ENCODE measurements at regions not wholly inside any gene's neighbourhood (a gene's known extent, or its start where the extent isn't known, plus 50 kb on each side); places are given as distances from the start of the nearest gene placed in this dataset.

DNA sequence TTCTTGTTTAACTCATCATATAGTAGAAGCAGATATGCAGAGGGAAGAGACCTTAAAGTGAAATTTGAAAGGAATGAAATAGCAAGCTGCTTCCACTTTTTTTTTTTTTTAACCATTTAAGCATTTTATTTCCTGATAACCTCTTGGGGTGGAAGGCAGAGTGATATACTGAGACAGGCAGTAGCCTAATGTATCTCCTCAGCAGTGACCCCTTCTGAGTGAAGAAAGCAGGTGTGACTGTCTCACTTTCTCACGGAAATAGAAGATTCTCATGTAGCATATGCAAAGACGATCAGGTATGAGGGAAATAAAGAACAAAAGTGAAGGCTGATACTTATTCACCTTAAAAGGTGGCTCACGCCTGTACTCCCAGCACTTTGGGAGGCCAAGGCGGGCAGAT lies 187.1 kb upstream of the STXBP5 start:
- H3K36me3 ChIP-seq (ENCODE audit: control insufficient read depth in 2 of 2, insufficient read depth in 2 of 2, low read length in 1 of 2), result no peaks in the 10 kb centered on the region
- no peak for ATAC-seq
- no peak for FAIRE-seq
- SMC1A ChIA-PET (ENCODE audit: uncharacterized antibody, unreplicated experiment), result no interaction called here
- no peak overlapping the region for H3K4me2 ChIP-seq (ENCODE audit: control insufficient read depth, insufficient read depth)
- BruUV-seq (replicated peaks), result no TSS peak
- WGBS (ENCODE audit: insufficient coverage, insufficient replicate concordance, low lambda C conversion rate, missing lambda C conversion rate), result 54% methylated on average over 4 of the region's 4 CpGs
- CTCF ChIA-PET, result interaction anchor here (0.8 kb wide), 1 partner anchor 10 kb away, joined by 3 read pairs; no protein-coding TSS in a partner anchor
- H3K9ac ChIP-seq (ENCODE audit: control insufficient read depth, insufficient read depth, low read length), result no peak overlapping the region
- no peak overlapping the region for H3K4me3 ChIP-seq
- RAD21 ChIA-PET (ENCODE audit: unreplicated experiment), result no interaction called here
- H3K4me1 ChIP-seq (ENCODE audit: control insufficient read depth, insufficient read depth, low read length), result no peaks in the 10 kb centered on the region
- no peaks in the 10 kb centered on the region for H3K79me2 ChIP-seq (ENCODE audit: control insufficient read depth, insufficient read depth, low read length)
- H3K27ac ChIP-seq (ENCODE audit: control insufficient read depth, insufficient read depth), result no peak overlapping the region
- intact Hi-C loops (cut with micrococcal nuclease; ENCODE audit: unreplicated experiment) (no loop called here), in situ Hi-C loops (cut with MboI) (no loop called here)
- H2AFZ ChIP-seq (ENCODE audit: control insufficient read depth, low read depth, low read length), result no peak overlapping the region
- no peak for DNase-seq (ENCODE audit: low read depth, low spot score)
- POLR2A ChIA-PET, result no interaction called here
- H4K20me1 ChIP-seq (ENCODE audit: control insufficient read depth, insufficient read depth), result no peaks in the 10 kb centered on the region
- TF ChIP-seq, protein P1, sequence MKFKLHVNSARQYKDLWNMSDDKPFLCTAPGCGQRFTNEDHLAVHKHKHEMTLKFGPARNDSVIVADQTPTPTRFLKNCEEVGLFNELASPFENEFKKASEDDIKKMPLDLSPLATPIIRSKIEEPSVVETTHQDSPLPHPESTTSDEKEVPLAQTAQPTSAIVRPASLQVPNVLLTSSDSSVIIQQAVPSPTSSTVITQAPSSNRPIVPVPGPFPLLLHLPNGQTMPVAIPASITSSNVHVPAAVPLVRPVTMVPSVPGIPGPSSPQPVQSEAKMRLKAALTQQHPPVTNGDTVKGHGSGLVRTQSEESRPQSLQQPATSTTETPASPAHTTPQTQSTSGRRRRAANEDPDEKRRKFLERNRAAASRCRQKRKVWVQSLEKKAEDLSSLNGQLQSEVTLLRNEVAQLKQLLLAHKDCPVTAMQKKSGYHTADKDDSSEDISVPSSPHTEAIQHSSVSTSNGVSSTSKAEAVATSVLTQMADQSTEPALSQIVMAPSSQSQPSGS (IDR thresholded peaks at IDR 0.05; ENCODE audit: low read length), result no peak
- TF ChIP-seq EGR1 (IDR thresholded peaks at IDR 0.05; ENCODE audit: borderline replicate concordance in 1 of 2, low read depth in 2 of 2, low read length in 2 of 2), result no peak
- TF ChIP-seq, protein P2, sequence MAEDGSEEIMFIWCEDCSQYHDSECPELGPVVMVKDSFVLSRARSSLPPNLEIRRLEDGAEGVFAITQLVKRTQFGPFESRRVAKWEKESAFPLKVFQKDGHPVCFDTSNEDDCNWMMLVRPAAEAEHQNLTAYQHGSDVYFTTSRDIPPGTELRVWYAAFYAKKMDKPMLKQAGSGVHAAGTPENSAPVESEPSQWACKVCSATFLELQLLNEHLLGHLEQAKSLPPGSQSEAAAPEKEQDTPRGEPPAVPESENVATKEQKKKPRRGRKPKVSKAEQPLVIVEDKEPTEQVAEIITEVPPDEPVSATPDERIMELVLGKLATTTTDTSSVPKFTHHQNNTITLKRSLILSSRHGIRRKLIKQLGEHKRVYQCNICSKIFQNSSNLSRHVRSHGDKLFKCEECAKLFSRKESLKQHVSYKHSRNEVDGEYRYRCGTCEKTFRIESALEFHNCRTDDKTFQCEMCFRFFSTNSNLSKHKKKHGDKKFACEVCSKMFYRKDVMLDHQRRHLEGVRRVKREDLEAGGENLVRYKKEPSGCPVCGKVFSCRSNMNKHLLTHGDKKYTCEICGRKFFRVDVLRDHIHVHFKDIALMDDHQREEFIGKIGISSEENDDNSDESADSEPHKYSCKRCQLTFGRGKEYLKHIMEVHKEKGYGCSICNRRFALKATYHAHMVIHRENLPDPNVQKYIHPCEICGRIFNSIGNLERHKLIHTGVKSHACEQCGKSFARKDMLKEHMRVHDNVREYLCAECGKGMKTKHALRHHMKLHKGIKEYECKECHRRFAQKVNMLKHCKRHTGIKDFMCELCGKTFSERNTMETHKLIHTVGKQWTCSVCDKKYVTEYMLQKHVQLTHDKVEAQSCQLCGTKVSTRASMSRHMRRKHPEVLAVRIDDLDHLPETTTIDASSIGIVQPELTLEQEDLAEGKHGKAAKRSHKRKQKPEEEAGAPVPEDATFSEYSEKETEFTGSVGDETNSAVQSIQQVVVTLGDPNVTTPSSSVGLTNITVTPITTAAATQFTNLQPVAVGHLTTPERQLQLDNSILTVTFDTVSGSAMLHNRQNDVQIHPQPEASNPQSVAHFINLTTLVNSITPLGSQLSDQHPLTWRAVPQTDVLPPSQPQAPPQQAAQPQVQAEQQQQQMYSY (CRISPR knock-in tag; IDR thresholded peaks at IDR 0.05), result no peak
- no peak for TF ChIP-seq ZZZ3 (IDR thresholded peaks at IDR 0.05; ENCODE audit: control insufficient read depth, insufficient read length, low read depth)
- no peak for TF ChIP-seq WRNIP1 (IDR thresholded peaks at IDR 0.05; ENCODE audit: borderline replicate concordance, low read depth, low read length)
- no peak for TF ChIP-seq RELA (IDR thresholded peaks at IDR 0.05; ENCODE audit: borderline replicate concordance, partially characterized antibody)
- TF ChIP-seq BCL11A (IDR thresholded peaks at IDR 0.05; ENCODE audit: low read depth, low read length), result no peak
- no peak for TF ChIP-seq SMARCA5 (IDR thresholded peaks at IDR 0.05)
- TF ChIP-seq HCFC1 (IDR thresholded peaks at IDR 0.05; ENCODE audit: low read length), result no peak
- no peak for TF ChIP-seq KAT2A (conservative IDR thresholded peaks at IDR 0.05; ENCODE audit: control insufficient read depth, low read depth, low read length)
- no peak for TF ChIP-seq SMAD5 (IDR thresholded peaks at IDR 0.05; ENCODE audit: low read depth)
- TF ChIP-seq TAF1 (IDR thresholded peaks at IDR 0.05; ENCODE audit: borderline replicate concordance, low read depth, low read length), result no peak
- TF ChIP-seq RBBP5 (conservative IDR thresholded peaks at IDR 0.05), result no peak
- TF ChIP-seq, protein P3, sequence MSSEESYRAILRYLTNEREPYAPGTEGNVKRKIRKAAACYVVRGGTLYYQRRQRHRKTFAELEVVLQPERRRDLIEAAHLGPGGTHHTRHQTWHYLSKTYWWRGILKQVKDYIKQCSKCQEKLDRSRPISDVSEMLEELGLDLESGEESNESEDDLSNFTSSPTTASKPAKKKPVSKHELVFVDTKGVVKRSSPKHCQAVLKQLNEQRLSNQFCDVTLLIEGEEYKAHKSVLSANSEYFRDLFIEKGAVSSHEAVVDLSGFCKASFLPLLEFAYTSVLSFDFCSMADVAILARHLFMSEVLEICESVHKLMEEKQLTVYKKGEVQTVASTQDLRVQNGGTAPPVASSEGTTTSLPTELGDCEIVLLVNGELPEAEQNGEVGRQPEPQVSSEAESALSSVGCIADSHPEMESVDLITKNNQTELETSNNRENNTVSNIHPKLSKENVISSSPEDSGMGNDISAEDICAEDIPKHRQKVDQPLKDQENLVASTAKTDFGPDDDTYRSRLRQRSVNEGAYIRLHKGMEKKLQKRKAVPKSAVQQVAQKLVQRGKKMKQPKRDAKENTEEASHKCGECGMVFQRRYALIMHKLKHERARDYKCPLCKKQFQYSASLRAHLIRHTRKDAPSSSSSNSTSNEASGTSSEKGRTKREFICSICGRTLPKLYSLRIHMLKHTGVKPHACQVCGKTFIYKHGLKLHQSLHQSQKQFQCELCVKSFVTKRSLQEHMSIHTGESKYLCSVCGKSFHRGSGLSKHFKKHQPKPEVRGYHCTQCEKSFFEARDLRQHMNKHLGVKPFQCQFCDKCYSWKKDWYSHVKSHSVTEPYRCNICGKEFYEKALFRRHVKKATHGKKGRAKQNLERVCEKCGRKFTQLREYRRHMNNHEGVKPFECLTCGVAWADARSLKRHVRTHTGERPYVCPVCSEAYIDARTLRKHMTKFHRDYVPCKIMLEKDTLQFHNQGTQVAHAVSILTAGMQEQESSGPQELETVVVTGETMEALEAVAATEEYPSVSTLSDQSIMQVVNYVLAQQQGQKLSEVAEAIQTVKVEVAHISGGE (CRISPR knock-in tag; IDR thresholded peaks at IDR 0.05), result no peak
- TF ChIP-seq MYB (IDR thresholded peaks at IDR 0.05; ENCODE audit: borderline replicate concordance, low read depth, low read length), result no peak
- H3K27me3 ChIP-seq (replicated peaks in 1 of 2; ENCODE audit: control insufficient read depth in 2 of 2, insufficient read depth in 2 of 2, low read length in 1 of 2), result no peaks in the 10 kb centered on the region
- no peaks in the 10 kb centered on the region for H3K9me3 ChIP-seq (replicated peaks; ENCODE audit: control insufficient read depth, insufficient read depth, low read length)

All from GM12878 (cell line).